HG03521 (cell line): ENCODE measurements at regions not wholly inside any gene's neighbourhood (a gene's known extent, or its start where the extent isn't known, plus 50 kb on each side); places are given as distances from the start of the nearest gene placed in this dataset.

ENCODE experiments used
- ATAC-seq: cut with Tn5 transposase; IDR thresholded peaks from one replicate; pipeline ENCODE4 v1.9.1; 2021; ENCODE audit warnings: mild to moderate bottlenecking, moderate library complexity; ENCODE audit not compliant: unreplicated experiment

DNA sequence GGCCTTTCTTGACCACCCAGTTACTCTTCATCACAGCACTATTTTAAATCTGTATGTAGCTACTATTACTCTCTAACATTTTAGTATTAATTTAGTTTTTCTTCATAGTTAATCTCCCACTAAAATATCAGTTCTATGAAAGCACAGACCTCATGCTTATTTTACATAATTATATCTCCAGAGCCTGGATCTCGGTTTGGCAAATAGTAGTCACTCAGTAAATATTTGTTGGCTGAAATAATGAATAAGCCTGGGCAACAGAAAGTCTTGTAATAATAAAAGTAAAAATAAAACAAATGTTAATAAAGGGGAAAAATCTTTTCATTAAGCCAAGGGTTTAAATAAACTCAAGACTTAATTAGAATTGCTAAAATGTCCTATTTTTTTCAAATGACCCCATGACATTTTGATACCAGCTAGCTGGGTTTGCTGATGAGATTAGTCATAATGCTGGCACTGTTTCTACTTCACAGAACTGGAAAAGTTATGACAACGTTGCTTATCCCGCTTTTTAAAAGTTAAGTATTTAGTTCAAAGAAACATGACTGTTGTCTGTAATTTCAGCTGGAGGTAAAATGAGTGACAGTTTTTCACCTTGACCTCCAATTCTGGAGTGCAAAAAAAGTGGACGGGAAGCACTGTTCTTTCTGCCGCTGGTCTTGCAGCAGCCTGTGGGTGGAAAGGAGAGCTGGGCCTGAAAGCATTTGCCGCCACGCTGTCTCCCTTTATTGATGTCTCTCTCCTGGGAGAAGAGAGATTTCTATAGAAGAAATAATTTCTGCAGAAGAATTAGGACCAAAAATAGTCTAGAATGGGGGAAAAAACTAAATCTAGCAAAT, 85.2 kb upstream of the SPATA13 start:
- no peak for ATAC-seq

DNA sequence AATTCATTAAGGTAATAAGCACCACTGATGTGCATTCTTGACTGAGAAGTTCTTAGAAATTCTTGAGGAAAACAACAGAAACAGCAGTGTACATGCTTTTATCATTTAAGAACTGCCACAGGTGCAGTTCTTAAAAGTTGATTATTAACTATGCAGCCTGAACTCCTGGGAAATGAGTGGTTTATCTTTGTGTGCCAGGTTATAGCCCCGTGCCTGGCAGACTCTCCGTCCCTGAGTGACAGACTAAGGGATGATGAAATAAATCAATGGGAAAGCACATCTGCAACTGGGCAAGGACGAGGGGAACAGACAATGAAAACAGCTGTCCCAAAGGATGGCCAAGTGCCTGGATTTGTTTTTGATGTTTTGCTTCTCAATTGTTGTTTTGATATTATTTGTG, 84.4 kb upstream of the SPATA13 start:
- no peak for ATAC-seq

DNA sequence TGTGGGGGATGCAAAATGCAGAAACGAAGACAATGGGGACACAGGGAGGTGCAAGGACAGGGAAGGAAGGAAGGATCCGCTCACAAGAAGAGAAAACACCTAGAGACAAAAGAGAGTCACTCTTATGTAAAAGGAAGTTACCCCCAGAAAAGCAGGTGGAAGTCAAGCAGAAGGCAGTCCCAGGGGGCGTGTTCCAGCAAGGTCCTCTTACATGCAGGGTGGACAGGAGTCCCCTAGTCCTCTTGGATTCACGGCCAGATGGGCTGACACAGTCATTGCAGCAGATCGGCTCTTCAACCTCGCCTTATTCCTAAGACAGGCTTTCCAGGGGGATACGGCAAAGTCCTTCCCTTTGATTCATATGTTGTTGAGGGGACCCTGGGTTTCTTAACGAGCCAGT, 83.9 kb upstream of the SPATA13 start:
- ATAC-seq: no peak

DNA sequence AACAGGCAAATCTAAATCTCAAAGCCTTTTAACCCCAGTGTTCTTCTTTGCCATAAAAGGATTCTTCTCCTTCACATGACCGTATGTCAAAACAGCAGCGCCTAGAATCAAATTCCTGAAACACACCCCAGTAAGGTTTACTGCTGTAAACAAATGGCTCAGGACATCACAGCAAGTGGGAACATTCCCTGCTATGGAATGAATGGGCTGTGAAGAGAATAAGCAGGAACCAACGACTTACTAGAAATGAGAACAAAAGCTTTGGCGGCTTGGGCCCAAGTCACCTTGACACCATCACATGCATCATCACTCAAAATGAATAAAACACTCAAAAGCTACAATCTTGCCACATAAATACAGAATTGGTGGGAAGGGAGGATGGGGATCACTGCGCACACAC, 80.4 kb upstream of the SPATA13 start:
- no peak for ATAC-seq

DNA sequence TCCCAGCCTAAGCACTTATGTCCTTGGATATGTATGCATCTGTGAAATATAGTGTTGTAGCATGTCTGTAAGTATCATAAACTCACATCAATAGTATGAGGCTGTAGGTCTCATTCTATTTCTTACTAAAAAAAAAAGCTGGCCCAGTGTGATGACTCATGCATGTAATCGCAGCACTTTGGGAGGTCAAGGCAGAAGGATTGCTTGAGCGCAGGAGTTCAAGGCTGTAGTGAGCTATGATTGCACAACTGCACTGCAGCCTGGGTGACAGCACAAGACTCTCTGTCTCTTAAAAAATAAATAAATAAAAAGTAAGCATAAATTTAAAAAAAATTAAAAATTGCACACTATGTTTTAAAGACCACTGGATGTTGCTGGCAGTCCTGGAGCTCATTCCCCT, 79.1 kb upstream of the SPATA13 start:
- no peak for ATAC-seq

DNA sequence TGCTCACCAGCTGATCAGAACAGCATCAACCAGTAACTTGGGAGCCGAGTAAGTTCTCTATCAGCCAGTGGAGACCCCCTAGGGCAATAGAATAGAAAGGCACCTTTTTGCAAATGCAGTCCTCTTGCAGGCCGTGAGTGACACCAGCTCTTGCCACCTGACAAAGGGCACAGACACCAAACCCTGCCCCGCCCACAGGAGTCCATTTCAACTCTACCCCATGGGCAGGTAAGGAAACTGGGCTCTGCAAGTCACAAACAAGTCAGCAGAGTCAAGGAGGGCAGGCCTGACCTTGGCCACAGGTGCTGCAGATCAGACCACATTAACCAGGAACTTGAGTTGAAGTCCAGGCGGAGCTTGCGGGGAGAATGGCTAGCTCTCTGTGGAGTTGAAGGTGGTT, 77.4 kb upstream of the SPATA13 start:
- ATAC-seq: no peak

DNA sequence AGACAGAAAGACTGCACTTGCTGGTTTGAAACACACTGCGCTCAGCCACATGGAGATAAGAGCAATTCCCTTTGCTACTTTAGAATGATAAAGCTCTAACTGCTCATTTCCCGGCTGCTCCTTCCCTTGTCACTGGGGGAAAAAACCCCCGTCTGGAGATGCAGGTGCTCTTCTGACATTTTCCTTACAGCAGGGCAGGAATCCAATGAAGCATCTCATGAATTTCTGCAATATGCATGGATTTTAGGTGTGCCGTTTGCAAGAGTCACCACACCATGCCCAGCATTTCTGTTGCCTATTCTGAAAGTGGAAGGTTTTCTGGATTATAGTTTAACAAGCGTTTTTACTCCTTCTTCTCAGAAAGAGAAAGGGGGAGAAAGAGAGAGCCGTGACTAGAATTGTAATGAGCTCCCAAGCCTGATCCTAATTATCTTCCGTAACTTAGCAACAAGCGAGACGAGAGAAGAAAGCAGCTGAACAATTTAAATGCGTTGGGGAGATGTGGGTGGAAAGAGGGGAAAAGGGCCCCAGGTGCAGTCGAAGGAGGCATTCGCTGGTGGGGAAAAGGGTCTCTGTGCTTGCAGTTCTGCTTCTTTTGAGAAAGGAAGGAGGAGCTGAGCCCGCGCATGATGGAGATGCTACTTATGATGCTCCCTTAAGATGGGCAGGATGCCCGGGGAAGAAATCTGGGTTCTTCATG, 76.6 kb upstream of the SPATA13 start:
- ATAC-seq: no peak

DNA sequence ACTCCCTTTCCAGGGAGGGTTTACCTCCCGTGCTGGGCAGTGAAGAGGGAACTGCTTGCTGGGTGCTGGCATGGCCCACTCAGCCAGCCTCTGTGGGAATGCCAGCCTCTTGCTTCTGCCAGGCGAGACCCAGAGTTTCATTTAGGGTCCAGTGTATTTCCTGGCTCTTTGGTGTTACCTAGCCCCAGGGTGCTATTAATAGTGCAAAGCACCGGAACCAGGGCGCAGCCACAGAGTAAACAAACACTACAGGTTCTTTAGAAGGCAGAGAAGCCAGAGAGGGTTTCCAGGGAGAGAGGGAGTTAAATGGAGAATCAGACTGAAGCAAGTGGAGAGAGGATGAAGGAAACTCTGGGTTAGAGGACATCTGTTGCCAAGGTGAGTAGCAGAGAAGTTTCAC, 74.9 kb upstream of the SPATA13 start:
- no peak for ATAC-seq

DNA sequence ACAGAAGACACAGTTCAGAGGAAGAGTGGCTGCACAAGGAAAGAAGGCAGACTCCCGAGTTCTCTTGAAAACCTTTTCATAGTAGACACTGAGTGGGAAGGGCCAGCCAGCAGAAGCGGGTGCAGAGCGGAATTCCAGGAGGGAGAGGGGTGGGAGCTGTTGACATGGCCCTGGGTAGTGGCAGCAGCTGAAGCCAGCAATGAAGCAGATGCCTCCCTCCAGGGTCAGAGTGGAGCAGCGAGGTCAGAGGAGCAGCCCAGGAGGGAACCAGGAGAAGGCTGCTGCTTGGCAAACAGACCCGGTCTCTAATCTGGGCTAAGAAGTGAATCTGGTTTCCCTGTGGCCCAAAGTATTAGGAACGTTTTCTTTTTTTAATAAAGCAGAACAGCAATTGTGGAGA, 73.9 kb upstream of the SPATA13 start:
- no peak for ATAC-seq

DNA sequence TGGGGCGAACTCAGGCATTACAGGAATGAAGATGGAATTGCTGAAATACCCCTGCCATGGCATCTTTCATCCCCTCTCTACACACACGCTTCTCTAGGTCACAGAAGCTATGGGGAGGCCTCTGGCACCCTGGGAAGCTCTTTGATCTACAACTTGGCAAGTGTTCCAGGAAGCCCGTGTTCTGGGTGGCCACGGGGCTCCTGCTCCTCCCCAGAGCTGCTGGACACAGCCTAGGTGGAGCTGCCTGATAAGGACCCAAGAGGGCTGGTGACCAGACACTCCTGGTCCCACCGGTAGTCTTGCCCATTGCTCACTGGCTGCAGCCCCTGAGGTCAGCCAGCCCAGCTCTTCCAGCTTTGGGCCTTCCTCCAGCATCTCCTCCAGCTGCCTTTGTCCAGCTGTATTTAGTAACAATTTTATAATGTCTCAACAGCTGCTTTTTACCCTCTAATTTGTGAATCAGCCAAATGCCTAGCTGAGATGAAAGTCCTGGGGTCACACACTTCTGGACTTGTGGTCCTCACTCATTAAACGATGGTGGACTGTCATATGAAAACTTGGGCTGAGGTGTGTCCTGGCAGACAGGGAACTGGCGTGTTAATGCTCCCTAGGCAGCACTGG, 72.8 kb upstream of the SPATA13 start:
- ATAC-seq: no peak

DNA sequence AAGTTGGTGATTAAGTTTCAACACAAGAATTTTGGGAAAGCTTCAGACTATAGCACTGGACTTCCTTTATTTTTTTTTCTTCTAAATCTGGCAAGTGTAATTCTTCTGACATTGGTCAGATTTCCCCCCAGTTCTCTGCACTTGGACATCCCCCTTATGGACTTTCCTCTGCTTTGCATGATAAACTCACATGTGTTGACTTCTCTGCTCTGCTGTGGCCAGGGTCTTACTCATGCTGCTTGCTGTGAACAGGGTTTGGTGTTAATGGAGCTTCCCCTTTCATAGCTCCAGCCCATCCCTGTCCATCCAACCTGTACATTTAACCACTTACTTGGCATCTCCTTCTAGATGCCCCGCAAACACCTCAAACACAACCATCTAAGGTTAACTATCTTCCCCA, 70.5 kb upstream of the SPATA13 start:
- ATAC-seq: no peak

DNA sequence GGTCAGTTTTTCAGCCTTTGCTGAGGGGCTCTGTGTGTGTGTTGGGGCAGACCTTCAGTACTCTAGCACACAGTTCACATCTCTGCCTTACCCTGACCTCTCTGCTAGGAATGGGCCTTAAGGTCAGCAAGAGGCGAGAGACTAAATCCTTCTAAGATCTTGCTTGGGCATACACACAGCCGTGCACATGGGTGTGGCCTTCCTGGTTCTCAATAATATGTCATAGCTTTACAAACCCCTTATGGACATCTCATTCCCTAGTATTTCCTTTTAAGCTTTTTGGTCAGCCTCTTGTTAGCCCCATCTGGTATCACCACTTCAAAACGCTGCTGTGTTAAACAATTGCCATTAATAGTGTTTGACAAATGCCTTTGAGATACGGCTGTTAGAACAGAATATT, 69.4 kb upstream of the SPATA13 start:
- ATAC-seq: no peak

DNA sequence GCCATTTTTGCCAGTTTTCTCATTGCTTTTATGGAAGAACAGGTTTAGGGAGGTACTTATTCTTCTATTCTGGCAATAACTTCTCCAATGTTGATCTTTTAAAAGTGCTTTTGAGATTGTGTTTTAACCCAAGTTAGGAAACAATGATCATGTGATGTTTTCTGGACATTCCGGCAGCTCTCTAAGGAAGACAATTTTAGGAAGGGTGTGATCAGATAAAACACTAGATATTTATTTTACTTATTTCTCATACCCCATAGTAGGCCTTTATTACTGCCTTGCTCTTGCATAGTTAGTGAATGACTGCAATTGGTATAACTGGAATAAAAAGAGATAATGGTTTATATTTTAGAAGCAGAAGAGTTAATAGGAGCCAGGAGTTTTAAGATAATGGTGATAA, 68.4 kb upstream of the SPATA13 start:
- no peak for ATAC-seq

DNA sequence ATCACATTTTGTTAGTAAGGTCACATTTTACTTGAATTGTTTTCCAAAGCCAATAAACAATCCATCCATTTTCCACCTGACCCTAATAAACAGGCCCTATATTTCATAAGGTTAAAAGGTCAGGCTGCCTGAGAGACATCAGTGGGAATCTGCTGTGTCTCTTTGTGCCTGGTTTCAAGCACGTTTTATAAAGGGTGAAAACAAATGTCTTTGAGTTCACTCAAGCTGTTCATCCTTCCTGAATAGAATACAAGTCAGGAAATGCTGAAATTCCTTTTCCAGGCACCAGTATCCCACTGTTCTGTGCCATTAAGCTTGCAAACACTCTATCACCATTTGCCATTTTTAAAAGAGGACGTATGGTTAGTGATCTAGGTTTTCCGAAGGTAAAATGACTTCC, 67.5 kb upstream of the SPATA13 start:
- ATAC-seq: no peak

DNA sequence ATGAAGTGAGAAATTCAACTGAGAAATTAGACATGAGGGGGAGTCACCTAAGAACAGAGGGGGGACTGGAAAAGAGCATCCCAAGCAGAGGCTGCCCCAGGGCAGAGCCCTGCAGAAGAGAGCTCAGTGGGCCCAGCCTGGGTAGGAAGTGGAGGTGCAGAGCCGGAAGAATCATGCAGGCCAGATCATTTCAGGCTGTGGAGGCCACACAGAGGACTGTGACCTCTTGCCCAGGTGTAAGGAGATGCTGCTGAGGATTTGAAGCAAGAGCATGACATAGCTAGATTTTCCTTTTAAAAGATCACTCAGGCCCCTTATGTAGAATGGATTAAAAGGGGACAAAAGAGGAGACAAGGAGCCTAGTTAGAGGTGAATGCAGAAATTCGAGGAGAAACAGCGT, 63.9 kb upstream of the SPATA13 start:
- no peak for ATAC-seq

DNA sequence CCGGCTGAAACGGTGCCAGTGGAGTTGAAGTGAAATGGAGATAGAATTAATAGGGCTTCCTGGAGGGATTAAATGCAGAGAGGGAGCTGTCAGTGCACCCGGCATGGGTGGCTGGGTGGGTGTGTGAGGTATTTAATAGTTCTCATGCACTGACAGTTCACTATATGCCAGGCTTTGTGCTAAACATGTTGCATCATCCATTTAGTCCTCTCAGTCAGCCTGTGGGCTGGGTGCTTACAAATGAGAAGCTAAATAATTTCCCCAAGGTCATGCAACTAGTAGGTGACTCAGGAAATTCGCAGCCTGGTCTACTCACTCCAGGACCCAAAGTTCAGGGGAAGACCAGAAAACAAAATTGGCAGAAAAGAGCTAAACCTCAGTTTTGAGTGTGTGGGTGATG, 63.5 kb upstream of the SPATA13 start:
- ATAC-seq: no peak

DNA sequence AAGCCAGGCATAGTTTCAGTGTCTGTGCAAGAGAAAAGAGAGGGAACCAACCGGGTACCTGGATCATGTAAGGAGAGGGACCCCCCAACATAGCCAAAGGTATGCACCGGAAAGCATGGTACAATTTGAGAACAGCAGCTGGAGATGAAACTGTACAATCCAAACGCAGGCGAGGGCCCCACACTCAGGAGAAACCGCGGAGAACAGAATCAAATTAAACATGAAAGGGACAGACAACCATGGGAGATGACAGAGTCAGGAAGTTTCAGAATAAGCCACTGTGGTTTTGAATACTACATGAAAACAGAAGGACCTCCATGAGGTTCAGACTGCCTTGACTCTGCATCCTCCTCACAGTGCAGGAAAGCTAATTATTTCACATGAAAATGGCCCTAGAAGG, 62.9 kb upstream of the SPATA13 start:
- ATAC-seq: no peak

DNA sequence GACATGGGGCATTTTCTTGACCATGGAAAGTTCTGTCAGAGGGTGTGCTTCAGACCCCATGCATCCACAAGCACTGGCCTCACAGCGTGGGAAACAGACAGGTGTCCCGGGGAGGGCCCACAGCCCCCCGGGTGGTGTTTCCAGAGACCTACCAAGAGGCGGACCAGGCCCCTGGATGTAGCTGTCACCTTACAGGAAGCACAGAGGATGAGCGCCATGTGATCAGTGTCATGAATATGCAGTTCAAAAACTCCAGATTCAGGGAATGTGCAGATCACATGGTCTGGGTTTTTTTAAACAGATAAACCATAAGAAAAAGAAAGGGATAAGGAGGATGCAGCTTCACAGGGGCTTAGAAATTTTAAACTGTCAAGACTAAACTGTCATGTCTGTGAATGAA, 61.0 kb upstream of the SPATA13 start:
- ATAC-seq: no peak

DNA sequence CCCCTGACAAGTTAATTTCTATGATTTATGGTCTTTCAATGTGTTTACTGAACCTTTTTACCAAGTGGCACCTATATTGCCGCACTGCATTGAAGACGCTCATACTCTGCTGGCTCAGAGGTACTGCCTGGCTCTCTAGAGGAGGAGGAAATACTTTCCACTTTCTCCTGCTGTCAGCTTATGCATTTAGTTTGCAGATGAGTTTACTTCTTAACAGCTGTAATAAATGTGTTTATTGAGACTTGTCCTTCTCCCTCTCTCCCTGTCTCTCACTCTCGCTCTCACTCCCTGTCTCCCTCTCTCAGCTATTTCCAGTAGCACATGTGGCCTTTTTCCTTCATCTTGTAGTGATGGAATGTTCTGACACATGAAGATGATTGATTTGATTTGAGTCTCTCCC, 60.3 kb upstream of the SPATA13 start:
- ATAC-seq: no peak

DNA sequence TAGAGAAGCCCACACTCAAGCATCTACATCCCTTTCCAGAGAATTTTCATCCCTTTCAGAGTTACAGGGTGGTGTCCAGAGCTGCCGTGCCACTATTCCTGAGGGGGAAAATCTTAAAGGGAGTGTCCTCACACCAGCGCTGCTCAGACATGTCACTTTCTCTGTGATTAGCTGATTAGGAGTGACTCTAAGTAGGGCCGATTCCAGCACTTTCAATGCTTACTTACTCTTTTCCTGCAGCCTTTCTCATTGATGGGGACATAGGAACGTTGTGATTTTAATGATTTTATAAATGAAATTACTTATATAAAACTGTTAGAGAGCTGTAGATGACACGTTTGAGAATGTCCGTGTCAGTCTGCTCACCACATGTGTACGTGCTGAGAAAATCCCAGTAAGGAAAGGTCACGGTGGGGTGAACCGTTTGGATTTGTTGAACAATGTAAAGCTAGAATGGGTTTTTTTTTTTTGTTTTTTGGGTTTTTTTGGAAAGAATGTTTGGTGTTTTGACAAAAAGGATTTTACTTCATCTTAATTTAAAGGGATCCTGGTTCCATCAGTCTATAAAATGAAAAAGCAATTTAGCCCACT, 56.6 kb upstream of the SPATA13 start:
- ATAC-seq: no peak

DNA sequence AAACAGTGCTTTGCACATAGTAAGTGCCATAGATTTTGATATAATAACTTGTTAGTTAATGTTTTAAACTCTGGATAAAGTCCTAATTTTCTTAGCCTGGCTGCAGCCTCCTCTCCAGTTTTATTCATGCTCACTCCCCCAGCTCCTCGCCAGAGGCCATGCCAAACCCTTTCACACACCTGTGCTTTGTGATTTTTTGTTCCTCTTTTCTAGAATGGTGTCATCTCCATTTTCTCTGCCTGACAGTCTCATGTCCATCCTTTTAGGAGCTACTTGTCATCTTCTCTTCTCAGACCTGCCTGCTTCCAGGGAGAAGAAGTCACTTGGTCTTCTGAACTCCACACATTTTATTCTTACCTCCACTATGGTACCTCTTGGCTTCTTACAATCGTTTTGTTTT, 55.8 kb upstream of the SPATA13 start:
- ATAC-seq: no peak

DNA sequence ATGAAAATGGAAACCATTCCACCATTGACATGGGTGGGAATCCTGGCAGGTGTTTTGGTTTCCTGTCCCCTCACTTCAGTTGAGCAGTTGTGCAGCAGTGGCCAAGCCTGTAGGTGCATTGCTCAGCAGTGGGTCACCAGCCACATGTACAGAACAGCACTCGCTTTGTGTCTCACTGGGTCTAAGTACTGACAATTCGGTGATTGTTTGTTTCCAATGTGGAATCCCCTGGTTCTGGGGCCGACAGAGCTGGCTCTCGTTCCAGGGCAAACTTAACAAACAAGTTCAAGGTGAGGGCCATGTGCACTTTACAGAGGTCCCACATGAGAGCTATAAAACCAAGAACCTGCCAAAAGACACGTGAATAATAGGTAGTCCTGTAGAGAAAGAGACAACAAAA, 54.1 kb upstream of the SPATA13 start:
- no peak for ATAC-seq
